ENCODE measurements at regions not wholly inside any gene's neighbourhood (a gene's known extent, or its start where the extent isn't known, plus 50 kb on each side); places are given as distances from the start of the nearest gene placed in this dataset.

DNA sequence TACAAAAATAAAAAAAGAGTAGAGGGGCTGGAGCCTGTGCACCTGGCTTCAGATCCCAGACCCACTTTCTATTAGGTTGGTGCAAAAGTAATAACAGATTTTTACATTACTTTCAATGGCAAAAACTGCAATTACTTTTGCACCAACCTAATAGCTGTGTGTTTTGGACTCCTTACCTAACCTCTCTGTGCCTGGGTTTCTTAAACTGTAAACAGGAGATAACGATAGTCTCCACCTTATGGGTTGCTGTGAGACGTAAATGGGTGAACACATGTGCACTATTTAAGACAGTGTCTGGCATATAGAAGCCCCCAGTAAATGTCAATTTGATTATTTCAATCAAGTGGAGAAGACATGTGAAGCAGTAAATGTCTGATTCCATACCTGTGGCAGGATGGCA, 89.7 kb downstream of the TFAP2C start:
- TF ChIP-seq, protein P1, sequence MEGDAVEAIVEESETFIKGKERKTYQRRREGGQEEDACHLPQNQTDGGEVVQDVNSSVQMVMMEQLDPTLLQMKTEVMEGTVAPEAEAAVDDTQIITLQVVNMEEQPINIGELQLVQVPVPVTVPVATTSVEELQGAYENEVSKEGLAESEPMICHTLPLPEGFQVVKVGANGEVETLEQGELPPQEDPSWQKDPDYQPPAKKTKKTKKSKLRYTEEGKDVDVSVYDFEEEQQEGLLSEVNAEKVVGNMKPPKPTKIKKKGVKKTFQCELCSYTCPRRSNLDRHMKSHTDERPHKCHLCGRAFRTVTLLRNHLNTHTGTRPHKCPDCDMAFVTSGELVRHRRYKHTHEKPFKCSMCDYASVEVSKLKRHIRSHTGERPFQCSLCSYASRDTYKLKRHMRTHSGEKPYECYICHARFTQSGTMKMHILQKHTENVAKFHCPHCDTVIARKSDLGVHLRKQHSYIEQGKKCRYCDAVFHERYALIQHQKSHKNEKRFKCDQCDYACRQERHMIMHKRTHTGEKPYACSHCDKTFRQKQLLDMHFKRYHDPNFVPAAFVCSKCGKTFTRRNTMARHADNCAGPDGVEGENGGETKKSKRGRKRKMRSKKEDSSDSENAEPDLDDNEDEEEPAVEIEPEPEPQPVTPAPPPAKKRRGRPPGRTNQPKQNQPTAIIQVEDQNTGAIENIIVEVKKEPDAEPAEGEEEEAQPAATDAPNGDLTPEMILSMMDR (IDR thresholded peaks at IDR 0.05 in 8 of 11, conservative IDR thresholded peaks at IDR 0.05 in 3 of 11): no peak
- TF ChIP-seq POLR2A (IDR thresholded peaks at IDR 0.05) (no peak), POLR2AphosphoS5 (IDR thresholded peaks at IDR 0.05) (no peak)
- H3K4me1 ChIP-seq: peaks cover 0 to 7% (median 0%) of the 10 kb centered on the region in 6 donors
- H3K36me3 ChIP-seq: no peaks in the 10 kb centered on the region
- 84 to 98% (median 88%) methylated on average over 2 of the region's 2 CpGs for WGBS, 5 donors
- H3K27ac ChIP-seq: no peak overlapping the region
- no peak overlapping the region for H3K4me3 ChIP-seq
- peaks cover 0 to 3% (median 0%) of the 10 kb centered on the region in 8 donors for H3K9me3 ChIP-seq
- H3K27me3 ChIP-seq (replicated peaks in 1 of 7): peaks cover 0 to 10% (median 0%) of the 10 kb centered on the region in 7 donors
- intact Hi-C loops (cut with DNase I; ENCODE audit: low total_unique reads): no loop called here
- no peak for DNase-seq

- Histone ChIP-seq H3K4me1 (peaks cover 0 to 7% (median 0%) of the 10 kb centered on the region in 6 donors), H3K27me3 (replicated peaks in 1 of 7) (peaks cover 0 to 5% (median 0%) of the 10 kb centered on the region in 7 donors), H3K4me3 (no peak overlapping the region), H3K9me3 (peaks cover 0 to 3% (median 0%) of the 10 kb centered on the region in 8 donors), H3K36me3 (no peaks in the 10 kb centered on the region), H3K27ac (no peak overlapping the region)
- 85 to 94% (median 90%) methylated on average over 7 of the region's 7 CpGs for WGBS, 5 donors
- no peak for DNase-seq
- intact Hi-C loops (cut with DNase I; ENCODE audit: low total_unique reads): no loop called here
- TF ChIP-seq POLR2AphosphoS5 (IDR thresholded peaks at IDR 0.05): no peak
- no peak for TF ChIP-seq POLR2A (IDR thresholded peaks at IDR 0.05)
- TF ChIP-seq, protein P1 (IDR thresholded peaks at IDR 0.05 in 8 of 11, conservative IDR thresholded peaks at IDR 0.05 in 3 of 11): no peak
Observed at GRCh38 chr20:56720620-56721213, 91.6 kb downstream of the TFAP2C start.

DNA sequence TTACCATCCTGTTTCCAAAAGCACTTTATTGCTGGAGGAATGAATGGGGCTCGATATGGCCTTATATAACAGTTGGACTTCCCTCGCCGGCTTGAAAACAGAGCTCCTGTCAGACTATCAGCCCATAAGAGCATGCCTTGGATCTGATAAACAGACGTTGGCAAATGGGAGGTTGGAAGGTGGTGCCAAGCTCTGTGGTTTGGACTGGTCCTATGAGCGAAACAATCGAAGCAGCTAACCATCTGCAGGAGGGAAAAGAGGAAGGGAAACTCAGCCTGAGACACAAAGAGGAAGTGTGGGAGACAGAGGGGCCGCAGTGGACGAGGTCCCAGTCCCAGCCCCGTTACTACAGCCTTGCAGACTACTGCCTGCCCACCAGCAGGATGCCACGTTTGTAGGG, 92.9 kb downstream of the TFAP2C start:
- TF ChIP-seq POLR2A (IDR thresholded peaks at IDR 0.05) (no peak), POLR2AphosphoS5 (IDR thresholded peaks at IDR 0.05) (no peak)
- TF ChIP-seq, protein P1 (IDR thresholded peaks at IDR 0.05 in 8 of 11, conservative IDR thresholded peaks at IDR 0.05 in 3 of 11): no peak
- no peak overlapping the region for H3K4me3 ChIP-seq
- 15 to 32% (median 16%) methylated on average over 10 of the region's 10 CpGs for WGBS, 5 donors
- intact Hi-C loops (cut with DNase I; ENCODE audit: low total_unique reads): no loop called here
- H3K9me3 ChIP-seq: peaks cover 0 to 3% (median 0%) of the 10 kb centered on the region in 8 donors
- peaks cover 0 to 7% (median 0%) of the 10 kb centered on the region in 6 donors for H3K4me1 ChIP-seq
- no peak overlapping the region for H3K27ac ChIP-seq
- no peaks in the 10 kb centered on the region for H3K36me3 ChIP-seq
- DNase-seq: no peak
- H3K27me3 ChIP-seq (replicated peaks in 1 of 7): peaks cover 0 to 5% (median 0%) of the 10 kb centered on the region in 7 donors

GRCh38 chr20:56723331-56723730, 94.2 kb downstream of the TFAP2C start:
- H3K36me3 ChIP-seq: no peaks in the 10 kb centered on the region
- TF ChIP-seq POLR2A (IDR thresholded peaks at IDR 0.05): no peak
- TF ChIP-seq POLR2AphosphoS5 (IDR thresholded peaks at IDR 0.05): no peak
- TF ChIP-seq, protein P1 (IDR thresholded peaks at IDR 0.05 in 8 of 11, conservative IDR thresholded peaks at IDR 0.05 in 3 of 11): no peak
- WGBS, 5 donors: 90 to 94% (median 93%) methylated on average over 6 of the region's 6 CpGs
- H3K4me1 ChIP-seq: peaks cover 0 to 7% (median 0%) of the 10 kb centered on the region in 6 donors
- H3K27ac ChIP-seq: no peak overlapping the region
- no peak overlapping the region for H3K4me3 ChIP-seq
- intact Hi-C loops (cut with DNase I; ENCODE audit: low total_unique reads): no loop called here
- H3K9me3 ChIP-seq: peaks cover 0 to 3% (median 0%) of the 10 kb centered on the region in 8 donors
- H3K27me3 ChIP-seq (replicated peaks in 1 of 7): peaks cover 0 to 5% (median 0%) of the 10 kb centered on the region in 7 donors
- no peak for DNase-seq
